HEK293T (cell line): ENCODE measurements at regions not wholly inside any gene's neighbourhood (a gene's known extent, or its start where the extent isn't known, plus 50 kb on each side); places are given as distances from the start of the nearest gene placed in this dataset.

Source experiments
- ARNT ChIP-seq: fragments of 450-650 bp; IDR thresholded peaks from 2 replicates; pipeline ENCODE4 v1.6.1; 2017; ENCODE audit warnings: mild to moderate bottlenecking
- BHLHE40 ChIP-seq: fragments of 450-650 bp; IDR thresholded peaks from 2 replicates; pipeline ENCODE4 v1.6.1; 2016; ENCODE audit warnings: mild to moderate bottlenecking, moderate library complexity, borderline replicate concordance
- CTBP1 ChIP-seq: fragments of 450-650 bp; IDR thresholded peaks from 2 replicates; pipeline ENCODE4 v1.6.1; 2016; ENCODE audit warnings: borderline replicate concordance
- FOXK2 ChIP-seq: fragments of 450-650 bp; IDR thresholded peaks from 2 replicates; pipeline ENCODE4 v1.6.1; 2016; ENCODE audit warnings: mild to moderate bottlenecking
- FOXM1 ChIP-seq: fragments of 450-650 bp; IDR thresholded peaks from 2 replicates; pipeline ENCODE4 v1.6.1; 2017; ENCODE audit warnings: mild to moderate bottlenecking, borderline replicate concordance
- LEF1 ChIP-seq: fragments of 450-650 bp; IDR thresholded peaks from 2 replicates; pipeline ENCODE4 v1.6.1; 2017; ENCODE audit warnings: mild to moderate bottlenecking, borderline replicate concordance
- NFRKB ChIP-seq: fragments of 450-650 bp; IDR thresholded peaks from 2 replicates; pipeline ENCODE4 v1.6.1; 2016; ENCODE audit warnings: mild to moderate bottlenecking, moderate library complexity
- SP1 ChIP-seq: fragments of 450-650 bp; IDR thresholded peaks from 2 replicates; pipeline ENCODE4 v1.6.1; 2017
- SUZ12 ChIP-seq: fragments of 450-650 bp; IDR thresholded peaks from 2 replicates; pipeline ENCODE4 v1.6.1; 2016; ENCODE audit warnings: mild to moderate bottlenecking
- TARDBP ChIP-seq: fragments of 450-650 bp; IDR thresholded peaks from 2 replicates; pipeline ENCODE4 v1.6.1; 2016
- ZNF384 ChIP-seq: fragments of 450-650 bp; IDR thresholded peaks from 2 replicates; pipeline ENCODE4 v1.6.1; 2016
- TF ChIP-seq, protein P1 (sequence below): fragments of 450-650 bp; IDR thresholded peaks from 2 replicates; pipeline ENCODE4 v1.6.1; 2016

DNA sequence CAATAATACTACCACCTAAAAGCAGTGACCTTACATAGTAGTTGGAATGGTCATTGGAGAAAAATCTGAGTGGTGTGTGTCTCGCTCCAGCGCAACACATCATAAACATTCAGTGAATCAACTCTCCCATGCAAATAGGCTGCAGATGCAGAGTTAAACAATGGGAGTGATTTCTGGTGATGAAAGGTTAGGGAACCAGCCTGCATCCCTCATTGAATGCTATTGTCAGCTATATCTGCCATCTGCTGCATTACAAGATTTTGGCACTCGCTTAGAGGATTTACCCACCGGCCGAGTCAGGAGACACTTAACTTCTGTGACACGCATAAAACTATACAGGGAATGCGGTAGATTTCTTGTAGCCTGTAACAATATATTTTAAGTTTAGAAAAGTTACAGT, 900.9 kb downstream of the FLRT2 start:
- no peak for TF ChIP-seq SP1
- no peak for TF ChIP-seq TARDBP
- TF ChIP-seq CTBP1: no peak
- TF ChIP-seq LEF1: no peak
- TF ChIP-seq FOXK2: no peak
- TF ChIP-seq BHLHE40: no peak
- TF ChIP-seq, protein P1, sequence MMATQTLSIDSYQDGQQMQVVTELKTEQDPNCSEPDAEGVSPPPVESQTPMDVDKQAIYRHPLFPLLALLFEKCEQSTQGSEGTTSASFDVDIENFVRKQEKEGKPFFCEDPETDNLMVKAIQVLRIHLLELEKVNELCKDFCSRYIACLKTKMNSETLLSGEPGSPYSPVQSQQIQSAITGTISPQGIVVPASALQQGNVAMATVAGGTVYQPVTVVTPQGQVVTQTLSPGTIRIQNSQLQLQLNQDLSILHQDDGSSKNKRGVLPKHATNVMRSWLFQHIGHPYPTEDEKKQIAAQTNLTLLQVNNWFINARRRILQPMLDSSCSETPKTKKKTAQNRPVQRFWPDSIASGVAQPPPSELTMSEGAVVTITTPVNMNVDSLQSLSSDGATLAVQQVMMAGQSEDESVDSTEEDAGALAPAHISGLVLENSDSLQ: no peak
- TF ChIP-seq SUZ12: no peak
- no peak for TF ChIP-seq NFRKB
- TF ChIP-seq ZNF384: no peak
- no peak for TF ChIP-seq FOXM1
- TF ChIP-seq ARNT: no peak
